ENCODE measurements at regions not wholly inside any gene's neighbourhood (a gene's known extent, or its start where the extent isn't known, plus 50 kb on each side); places are given as distances from the start of the nearest gene placed in this dataset.

DNA sequence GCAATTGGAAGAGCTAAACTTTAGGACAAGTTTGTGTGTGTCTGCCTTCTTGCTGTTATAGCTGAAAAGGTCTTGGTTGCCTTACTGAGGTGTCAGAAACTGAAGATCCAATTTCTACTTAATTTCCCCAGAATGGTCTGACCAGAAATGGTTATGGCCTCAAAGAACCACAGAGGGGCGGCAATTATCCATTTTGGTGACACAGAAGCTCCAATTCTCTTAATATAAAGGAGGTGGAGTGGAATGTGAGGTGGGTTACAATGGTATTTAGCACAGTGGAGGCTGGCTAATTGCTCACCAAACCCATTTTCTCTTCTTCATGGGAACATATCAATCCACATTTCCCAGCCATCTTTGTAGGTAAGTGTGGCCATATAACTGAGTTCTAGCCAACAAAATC, 1157.2 kb downstream of the OLFM4 start:
- POLR2A ChIA-PET = no interaction called here
- no peak overlapping the region for H3K27ac ChIP-seq (ENCODE audit: extremely low read depth, low read depth, low read length)

DNA sequence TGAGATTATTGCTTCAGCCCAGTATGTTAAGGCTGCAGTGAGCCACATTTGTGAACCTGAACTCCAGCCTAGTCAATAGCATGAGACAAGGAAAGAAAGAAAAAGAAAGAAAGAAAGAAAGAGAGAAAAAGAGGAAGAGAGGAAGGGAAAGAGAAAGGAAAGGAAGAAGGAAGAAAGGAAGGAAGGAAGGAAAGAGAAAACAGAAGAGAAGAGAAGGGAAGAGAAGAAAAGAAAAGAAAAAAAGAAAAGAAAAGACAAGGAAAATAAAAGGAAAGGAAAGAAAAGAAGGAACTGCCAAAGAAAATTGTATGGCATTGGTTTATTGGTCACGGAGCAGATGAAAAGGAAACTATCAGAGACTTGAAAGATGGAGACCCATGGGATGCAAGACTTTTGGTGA, 1158.8 kb downstream of the OLFM4 start:
- CTCF ChIA-PET = interaction anchor here (0.7 kb wide), 1 partner anchor 937 kb away, joined by 3 read pairs; no protein-coding TSS in a partner anchor
- no peaks in the 10 kb centered on the region for H3K4me1 ChIP-seq (ENCODE audit: control insufficient read depth, insufficient read depth, low read length)
- POLR2A ChIA-PET = no interaction called here
- no peak overlapping the region for H3K27ac ChIP-seq (ENCODE audit: extremely low read depth, low read depth, low read length)
- no peak overlapping the region for H3K4me3 ChIP-seq (ENCODE audit: low read depth, low read length)
- H3K36me3 ChIP-seq (ENCODE audit: control insufficient read depth in 2 of 2, insufficient read depth in 1 of 2, low read length in 2 of 2) = no peaks in the 10 kb centered on the region
- no peaks in the 10 kb centered on the region for H3K9me3 ChIP-seq (ENCODE audit: control insufficient read depth, insufficient read depth, low read depth, low read length)
- TF ChIP-seq, protein P1, sequence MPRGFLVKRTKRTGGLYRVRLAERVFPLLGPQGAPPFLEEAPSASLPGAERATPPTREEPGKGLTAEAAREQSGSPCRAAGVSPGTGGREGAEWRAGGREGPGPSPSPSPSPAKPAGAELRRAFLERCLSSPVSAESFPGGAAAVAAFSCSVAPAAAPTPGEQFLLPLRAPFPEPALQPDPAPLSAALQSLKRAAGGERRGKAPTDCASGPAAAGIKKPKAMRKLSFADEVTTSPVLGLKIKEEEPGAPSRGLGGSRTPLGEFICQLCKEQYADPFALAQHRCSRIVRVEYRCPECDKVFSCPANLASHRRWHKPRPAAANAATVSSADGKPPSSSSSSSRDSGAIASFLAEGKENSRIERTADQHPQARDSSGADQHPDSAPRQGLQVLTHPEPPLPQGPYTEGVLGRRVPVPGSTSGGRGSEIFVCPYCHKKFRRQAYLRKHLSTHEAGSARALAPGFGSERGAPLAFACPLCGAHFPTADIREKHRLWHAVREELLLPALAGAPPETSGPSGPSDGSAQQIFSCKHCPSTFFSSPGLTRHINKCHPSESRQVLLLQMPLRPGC (tag by site-specific recombination; IDR thresholded peaks at IDR 0.05) = no peak
- TF ChIP-seq FEZF1 (tag by site-specific recombination; IDR thresholded peaks at IDR 0.05) = no peak
- TF ChIP-seq ZNF677 (tag by site-specific recombination; IDR thresholded peaks at IDR 0.05) = no peak
- no peak for TF ChIP-seq ZNF555 (tag by site-specific recombination; conservative IDR thresholded peaks at IDR 0.05)
- no peak for TF ChIP-seq GFI1B (tag by site-specific recombination; IDR thresholded peaks at IDR 0.05)
- TF ChIP-seq ZNF274 (IDR thresholded peaks at IDR 0.05; ENCODE audit: low read length) = no peak
- no peak for TF ChIP-seq ZNF274 (tag by site-specific recombination; IDR thresholded peaks at IDR 0.05; ENCODE audit: borderline replicate concordance)
- no peak for TF ChIP-seq ZNF658 (tag by site-specific recombination; IDR thresholded peaks at IDR 0.05)
- TF ChIP-seq, protein P2, sequence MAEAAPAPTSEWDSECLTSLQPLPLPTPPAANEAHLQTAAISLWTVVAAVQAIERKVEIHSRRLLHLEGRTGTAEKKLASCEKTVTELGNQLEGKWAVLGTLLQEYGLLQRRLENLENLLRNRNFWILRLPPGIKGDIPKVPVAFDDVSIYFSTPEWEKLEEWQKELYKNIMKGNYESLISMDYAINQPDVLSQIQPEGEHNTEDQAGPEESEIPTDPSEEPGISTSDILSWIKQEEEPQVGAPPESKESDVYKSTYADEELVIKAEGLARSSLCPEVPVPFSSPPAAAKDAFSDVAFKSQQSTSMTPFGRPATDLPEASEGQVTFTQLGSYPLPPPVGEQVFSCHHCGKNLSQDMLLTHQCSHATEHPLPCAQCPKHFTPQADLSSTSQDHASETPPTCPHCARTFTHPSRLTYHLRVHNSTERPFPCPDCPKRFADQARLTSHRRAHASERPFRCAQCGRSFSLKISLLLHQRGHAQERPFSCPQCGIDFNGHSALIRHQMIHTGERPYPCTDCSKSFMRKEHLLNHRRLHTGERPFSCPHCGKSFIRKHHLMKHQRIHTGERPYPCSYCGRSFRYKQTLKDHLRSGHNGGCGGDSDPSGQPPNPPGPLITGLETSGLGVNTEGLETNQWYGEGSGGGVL (tag by site-specific recombination; IDR thresholded peaks at IDR 0.05) = no peak
- no peak for TF ChIP-seq ZNF624 (tag by site-specific recombination; IDR thresholded peaks at IDR 0.05)
- no peak for TF ChIP-seq ZNF10 (tag by site-specific recombination; IDR thresholded peaks at IDR 0.05)
- TF ChIP-seq PRDM1 (tag by site-specific recombination; IDR thresholded peaks at IDR 0.05) = no peak
- no peak for TF ChIP-seq ZNF561 (tag by site-specific recombination; IDR thresholded peaks at IDR 0.05; ENCODE audit: borderline replicate concordance)
- no peak for TF ChIP-seq ZNF302 (tag by site-specific recombination; IDR thresholded peaks at IDR 0.05; ENCODE audit: low read depth)
- TF ChIP-seq ZNF133 (tag by site-specific recombination; IDR thresholded peaks at IDR 0.05) = no peak
- no peak for TF ChIP-seq ZNF785 (tag by site-specific recombination; IDR thresholded peaks at IDR 0.05)
- TF ChIP-seq, protein P3, sequence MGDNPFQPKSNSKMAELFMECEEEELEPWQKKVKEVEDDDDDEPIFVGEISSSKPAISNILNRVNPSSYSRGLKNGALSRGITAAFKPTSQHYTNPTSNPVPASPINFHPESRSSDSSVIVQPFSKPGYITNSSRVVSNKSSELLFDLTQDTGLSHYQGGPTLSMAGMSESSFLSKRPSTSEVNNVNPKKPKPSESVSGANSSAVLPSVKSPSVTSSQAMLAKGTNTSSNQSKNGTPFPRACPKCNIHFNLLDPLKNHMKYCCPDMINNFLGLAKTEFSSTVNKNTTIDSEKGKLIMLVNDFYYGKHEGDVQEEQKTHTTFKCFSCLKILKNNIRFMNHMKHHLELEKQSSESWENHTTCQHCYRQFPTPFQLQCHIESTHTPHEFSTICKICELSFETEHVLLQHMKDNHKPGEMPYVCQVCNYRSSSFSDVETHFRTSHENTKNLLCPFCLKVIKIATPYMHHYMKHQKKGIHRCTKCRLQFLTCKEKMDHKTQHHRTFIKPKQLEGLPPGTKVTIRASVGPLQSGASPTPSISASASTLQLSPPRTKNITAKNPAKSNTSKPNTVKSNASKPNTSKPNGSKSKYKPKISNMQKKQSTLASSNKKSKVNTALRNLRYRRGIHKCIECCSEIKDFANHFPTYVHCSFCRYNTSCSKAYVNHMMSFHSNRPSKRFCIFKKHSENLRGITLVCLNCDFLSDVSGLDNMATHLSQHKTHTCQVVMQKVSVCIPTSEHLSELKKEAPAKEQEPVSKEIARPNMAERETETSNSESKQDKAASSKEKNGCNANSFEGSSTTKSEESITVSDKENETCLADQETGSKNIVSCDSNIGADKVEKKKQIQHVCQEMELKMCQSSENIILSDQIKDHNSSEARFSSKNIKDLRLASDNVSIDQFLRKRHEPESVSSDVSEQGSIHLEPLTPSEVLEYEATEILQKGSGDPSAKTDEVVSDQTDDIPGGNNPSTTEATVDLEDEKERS (tag by site-specific recombination; IDR thresholded peaks at IDR 0.05) = no peak
- no peak for TF ChIP-seq SP7 (tag by site-specific recombination; IDR thresholded peaks at IDR 0.05)
- TF ChIP-seq, protein P4, sequence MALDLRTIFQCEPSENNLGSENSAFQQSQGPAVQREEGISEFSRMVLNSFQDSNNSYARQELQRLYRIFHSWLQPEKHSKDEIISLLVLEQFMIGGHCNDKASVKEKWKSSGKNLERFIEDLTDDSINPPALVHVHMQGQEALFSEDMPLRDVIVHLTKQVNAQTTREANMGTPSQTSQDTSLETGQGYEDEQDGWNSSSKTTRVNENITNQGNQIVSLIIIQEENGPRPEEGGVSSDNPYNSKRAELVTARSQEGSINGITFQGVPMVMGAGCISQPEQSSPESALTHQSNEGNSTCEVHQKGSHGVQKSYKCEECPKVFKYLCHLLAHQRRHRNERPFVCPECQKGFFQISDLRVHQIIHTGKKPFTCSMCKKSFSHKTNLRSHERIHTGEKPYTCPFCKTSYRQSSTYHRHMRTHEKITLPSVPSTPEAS (tag by site-specific recombination; IDR thresholded peaks at IDR 0.05) = no peak

More for the DNA sequence above, 1157.2 kb downstream of the OLFM4 start:
- H3K9me3 ChIP-seq (ENCODE audit: control insufficient read depth, insufficient read depth, low read depth, low read length) = no peaks in the 10 kb centered on the region
- CTCF ChIA-PET = no interaction called here
- no peak overlapping the region for H3K4me3 ChIP-seq (ENCODE audit: low read depth, low read length)
- H3K36me3 ChIP-seq (ENCODE audit: control insufficient read depth in 2 of 2, insufficient read depth in 1 of 2, low read length in 2 of 2) = no peaks in the 10 kb centered on the region
- no peaks in the 10 kb centered on the region for H3K4me1 ChIP-seq (ENCODE audit: control insufficient read depth, insufficient read depth, low read length)
- no peak for TF ChIP-seq SP7 (tag by site-specific recombination; IDR thresholded peaks at IDR 0.05)
- TF ChIP-seq ZNF654 (tag by site-specific recombination; IDR thresholded peaks at IDR 0.05; ENCODE audit: low read depth) = peak; percentile 16; the same call in 1 of the 2 replicates
